B cell (primary cell): ENCODE measurements at regions not wholly inside any gene's neighbourhood (a gene's known extent, or its start where the extent isn't known, plus 50 kb on each side); places are given as distances from the start of the nearest gene placed in this dataset.
"Not testable (repeated sequence)": the region's sequence is repeated elsewhere in the genome, so short reads cannot be mapped to it uniquely, and the experiment has no call there.

Experiments used
- ATAC-seq: fragments of 200-7000 bp; cut with Tn5 transposase; one replicate; pipeline ENCODE4 v1.10.0; 2021; ENCODE audit warnings: low read depth, mild to moderate bottlenecking, moderate number of reproducible peaks, moderate library complexity
- CTCF ChIA-PET: fragments of 350-600 bp; sonication (Branson Sonifier 250); formaldehyde crosslinking; loops from one replicate; lab custom pipeline; 2021; ENCODE audit warnings: antibody characterized with exemption, inconsistent platforms; lab: Charles Lee
- POLR2A ChIA-PET: fragments of 350-600 bp; sonication (Branson Sonifier 250); formaldehyde crosslinking; loops from one replicate; lab custom pipeline; 2021; ENCODE audit warnings: antibody characterized with exemption; lab: Charles Lee
- DNase-seq: peaks from one replicate; pipeline ENCODE4 v3.0.0; 2013
- H2AFZ ChIP-seq: 2 replicates; pipeline ENCODE4 v1.6.1; 2012; ENCODE audit warnings: mild to moderate bottlenecking, low read depth, low read length; ENCODE audit not compliant: insufficient read depth, poor library complexity, severe bottlenecking
- H3K27ac ChIP-seq, 2 donors: 1 replicate in 1 of 2; 2 replicates in 1 of 2; pipeline ENCODE4 v1.5.1; 2012 to 2013; ENCODE audit warnings: low read length in 2 of 2, mild to moderate bottlenecking in 2 of 2, moderate library complexity in 1 of 2
- H3K27me3 ChIP-seq, 4 experiments: fragments of 200-600 bp in 1 of 4; sonication (generic) in 1 of 4; replicated peaks in 1 of 4; 1 replicate in 2 of 4; 2 replicates in 2 of 4; pipeline versions ENCODE4 v1.6.1 to v1.7.0; 2013 to 2016; ENCODE audit warnings: low read length in 3 of 4, mild to moderate bottlenecking in 2 of 4, mixed read lengths in 1 of 4, moderate library complexity in 1 of 4; ENCODE audit not compliant: insufficient read depth in 4 of 4, control insufficient read depth in 3 of 4; ENCODE audit errors: control extremely low read depth in 1 of 4
- H3K36me3 ChIP-seq, 2 experiments: replicated peaks in 1 of 2; 1 replicate in 1 of 2; 2 replicates in 1 of 2; pipeline versions ENCODE4 v1.6.1 to v1.7.1; 2013; ENCODE audit warnings: low read length in 1 of 2; ENCODE audit not compliant: insufficient read depth in 2 of 2, control insufficient read depth in 1 of 2; ENCODE audit errors: control extremely low read depth in 1 of 2, extremely low read depth in 1 of 2
- H3K4me1 ChIP-seq, 2 donors: fragments of 200-600 bp in 1 of 2; sonication (generic) in 1 of 2; 1 replicate in 1 of 2; 2 replicates in 1 of 2; pipeline versions ENCODE4 v1.5.1 to v1.6.1; 2013 to 2017; ENCODE audit warnings: low read length in 2 of 2; ENCODE audit not compliant: control insufficient read depth in 2 of 2, insufficient read depth in 2 of 2
- H3K4me2 ChIP-seq: replicated peaks from 2 replicates; pipeline ENCODE3; 2012; ENCODE audit warnings: mild to moderate bottlenecking, low read depth, low read length; ENCODE audit not compliant: poor library complexity, severe bottlenecking
- H3K4me3 ChIP-seq, 5 experiments: fragments of 200-600 bp in 1 of 5; sonication (generic) in 1 of 5; 1 replicate in 3 of 5; 2 replicates in 2 of 5; pipeline versions ENCODE4 v1.5.1 to v1.7.0; 2011 to 2016; ENCODE audit warnings: low read length in 4 of 5, mild to moderate bottlenecking in 4 of 5, low read depth in 2 of 5, control low read depth in 1 of 5, moderate library complexity in 1 of 5; ENCODE audit not compliant: insufficient read depth in 1 of 5; ENCODE audit errors: control extremely low read depth in 1 of 5, extremely low read depth in 1 of 5
- H3K79me2 ChIP-seq: fragments of 200-600 bp; sonication (generic); one replicate; pipeline ENCODE4 v1.6.0; 2016; ENCODE audit warnings: low read length; ENCODE audit not compliant: control insufficient read depth, insufficient read depth
- H3K9ac ChIP-seq: fragments of 200-600 bp; sonication (generic); 2 replicates; pipeline ENCODE4 v1.6.1; 2017; ENCODE audit warnings: mild to moderate bottlenecking, low read length, moderate library complexity
- H3K9me3 ChIP-seq, 3 donors: one replicate each; pipeline versions ENCODE4 v1.6.1 to v1.7.1; 2013; ENCODE audit warnings: low read length in 2 of 3; ENCODE audit not compliant: control insufficient read depth in 2 of 3, insufficient read depth in 1 of 3; ENCODE audit errors: control extremely low read depth in 1 of 3
- H4K20me1 ChIP-seq: 2 replicates; pipeline ENCODE4 v1.6.0; 2012; ENCODE audit warnings: mild to moderate bottlenecking, low read length; ENCODE audit not compliant: insufficient read depth, control insufficient read depth, poor library complexity, severe bottlenecking
- H3K27ac Mint-ChIP-seq: one replicate; pipeline ENCODE4 v1.8.0; 2021; ENCODE audit warnings: mixed read lengths
- H3K27me3 Mint-ChIP-seq: one replicate; pipeline ENCODE4 v1.8.0; 2021; ENCODE audit warnings: mixed read lengths
- H3K4me1 Mint-ChIP-seq: one replicate; pipeline ENCODE4 v1.8.0; 2021; ENCODE audit warnings: mixed read lengths
- H3K4me3 Mint-ChIP-seq: one replicate; pipeline ENCODE4 v1.8.0; 2021; ENCODE audit warnings: mixed read lengths
- H3K9me3 Mint-ChIP-seq: one replicate; pipeline ENCODE4 v1.8.0; 2022; ENCODE audit warnings: mixed read lengths; ENCODE audit not compliant: insufficient read depth
- CTCF ChIP-seq: fragments of 200-600 bp; IDR thresholded peaks from one replicate; pipeline ENCODE4 v1.8.0; 2022; ENCODE audit warnings: antibody characterized with exemption, mild to moderate bottlenecking
- EZH2 ChIP-seq: IDR thresholded peaks from 2 replicates; pipeline ENCODE4 v1.6.1; 2012; ENCODE audit warnings: borderline replicate concordance, low read depth, mild to moderate bottlenecking, moderate library complexity, low read length; ENCODE audit not compliant: insufficient read depth, poor library complexity, severe bottlenecking
- WGBS: methylation state at CpG from one replicate; pipeline ENCODE4 v1.1.5; 2013; ENCODE audit warnings: missing lambda C conversion rate; ENCODE audit not compliant: insufficient coverage; 5-methylcytosine and 5-hydroxymethylcytosine counted together
- intact Hi-C: fragments of 100-400 bp; cut with micrococcal nuclease; formaldehyde crosslinking; loops from one replicate; pipeline ENCODE4 v1.10.0; 2022

GRCh38 chrX:45401923-45402322 lies 201.2 kb upstream of the DIPK2B start:
- POLR2A ChIA-PET = no interaction called here
- Mint-ChIP-seq H3K4me1 (no peaks in the 10 kb centered on the region), H3K27me3 (peaks cover 3% of the 10 kb centered on the region), H3K27ac (no peak overlapping the region), H3K4me3 (no peak overlapping the region), H3K9me3 (peaks cover 6% of the 10 kb centered on the region)
- Histone ChIP-seq H3K27me3 (no peaks in the 10 kb centered on the region), H3K79me2 (no peaks in the 10 kb centered on the region), H2AFZ (no peak overlapping the region), H3K4me2 (no peak overlapping the region), H3K9ac (no peak overlapping the region), H3K9me3 (peaks cover 0 to 5% (median 0%) of the 10 kb centered on the region in 3 donors), H3K36me3 (no peaks in the 10 kb centered on the region), H3K4me3 (no peak overlapping the region), H3K27ac (no peak overlapping the region), H3K4me1 (no peaks in the 10 kb centered on the region), H4K20me1 (no peaks in the 10 kb centered on the region)
- DNase-seq = no peak
- ATAC-seq = no peak
- TF ChIP-seq EZH2 = no peak
- TF ChIP-seq CTCF = no peak
- 45% methylated on average over 2 of the region's 2 CpGs for WGBS
- intact Hi-C loops = no loop called here
- CTCF ChIA-PET = no interaction called here

GRCh38 chrX:45400951-45401725 lies 200.5 kb upstream of the DIPK2B start:
- H3K9ac ChIP-seq, H2AFZ ChIP-seq, intact Hi-C loops, H3K9me3 Mint-ChIP-seq, H3K27me3 ChIP-seq, DNase-seq, H3K27ac ChIP-seq, H3K4me3 ChIP-seq, H3K79me2 ChIP-seq, CTCF ChIA-PET, POLR2A ChIA-PET, H3K4me1 Mint-ChIP-seq, H3K4me1 ChIP-seq, H4K20me1 ChIP-seq, ATAC-seq, H3K4me3 Mint-ChIP-seq, H3K27ac Mint-ChIP-seq, H3K27me3 Mint-ChIP-seq, H3K36me3 ChIP-seq, H3K4me2 ChIP-seq: not testable (repeated sequence)
- 98% methylated on average over 4 of the region's 8 CpGs for WGBS
- peaks cover 0 to 11% (median 0%) of the 10 kb centered on the region in 3 donors for H3K9me3 ChIP-seq
